GM23248 (cell line): ENCODE measurements at regions not wholly inside any gene's neighbourhood (a gene's known extent, or its start where the extent isn't known, plus 50 kb on each side); places are given as distances from the start of the nearest gene placed in this dataset.

Experiments used
- EZH2 ChIP-seq: fragments of 200-600 bp; sonication (generic); IDR thresholded peaks from 2 replicates; pipeline ENCODE4 v1.6.1; 2018; ENCODE audit warnings: antibody characterized with exemption, mild to moderate bottlenecking; ENCODE audit not compliant: insufficient read depth, poor library complexity, severe bottlenecking
- EZH2phosphoT487 ChIP-seq: fragments of 200-600 bp; sonication (generic); IDR thresholded peaks from 2 replicates; pipeline ENCODE4 v1.6.1; 2018; ENCODE audit warnings: antibody characterized with exemption, moderate library complexity, mild to moderate bottlenecking, low read depth; ENCODE audit not compliant: insufficient read depth

DNA sequence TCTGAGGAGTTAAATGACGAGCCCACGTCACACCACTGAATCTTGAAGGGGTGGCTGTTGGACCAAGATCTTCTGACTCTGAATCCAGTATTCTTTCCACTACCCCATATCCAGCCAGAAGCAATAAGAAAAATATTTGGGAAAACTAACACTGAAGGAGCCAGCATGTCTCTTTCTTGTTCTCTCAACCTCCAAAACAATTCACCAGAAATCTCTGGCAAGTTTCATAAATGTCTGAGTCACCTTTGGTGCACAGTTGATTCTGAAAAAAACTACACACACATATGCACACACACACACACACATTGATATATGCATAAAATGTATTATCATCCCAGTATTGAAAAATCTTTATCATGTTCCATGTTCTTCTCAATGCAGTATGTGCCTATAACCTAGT lies 104.3 kb upstream of the BLID start:
- TF ChIP-seq EZH2 (no peak), EZH2phosphoT487 (no peak)
